GM19438 (cell line): ENCODE measurements at regions not wholly inside any gene's neighbourhood (a gene's known extent, or its start where the extent isn't known, plus 50 kb on each side); places are given as distances from the start of the nearest gene placed in this dataset.

ENCODE experiments used
- ATAC-seq: cut with Tn5 transposase; IDR thresholded peaks from one replicate; pipeline ENCODE4 v1.9.1; 2021; ENCODE audit warnings: low read depth; ENCODE audit not compliant: unreplicated experiment

DNA sequence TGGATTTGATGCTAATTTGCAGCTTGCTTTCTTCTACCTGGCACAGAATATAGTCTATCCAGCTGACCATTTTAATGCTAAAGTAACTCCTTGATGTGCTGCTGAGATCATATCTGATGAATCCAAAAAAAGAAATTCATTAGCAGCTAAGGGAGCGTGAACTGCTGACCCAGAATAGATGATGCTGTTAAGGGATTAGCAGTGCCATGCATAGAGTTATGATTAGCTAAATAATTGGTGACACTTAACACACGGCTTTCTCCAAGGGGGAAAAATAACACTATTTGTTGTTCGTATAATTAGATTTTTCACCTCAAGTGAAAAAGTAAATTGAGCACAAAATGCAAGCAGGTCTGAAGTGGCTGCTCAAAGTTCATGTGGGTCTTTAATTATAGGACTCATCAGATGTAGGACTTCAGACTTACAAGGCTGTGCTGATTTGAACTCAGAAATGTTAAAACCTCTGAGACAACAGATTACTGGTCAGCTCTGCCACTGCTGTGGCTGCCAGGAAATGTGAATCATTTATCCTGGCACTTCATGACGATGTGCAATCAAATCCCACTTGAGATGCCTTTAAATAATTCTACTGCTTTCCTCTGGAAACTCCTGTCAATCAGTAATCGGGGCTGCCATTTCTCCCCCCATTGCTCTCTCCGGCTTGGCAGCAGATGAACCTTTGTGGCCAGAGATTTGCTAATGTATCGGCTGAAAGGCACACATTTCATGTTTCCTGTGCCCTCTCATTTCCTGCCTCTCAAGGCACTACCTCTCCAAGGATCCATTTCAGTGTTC lies 291.6 kb upstream of the C9orf72 start:
- ATAC-seq, result no peak

DNA sequence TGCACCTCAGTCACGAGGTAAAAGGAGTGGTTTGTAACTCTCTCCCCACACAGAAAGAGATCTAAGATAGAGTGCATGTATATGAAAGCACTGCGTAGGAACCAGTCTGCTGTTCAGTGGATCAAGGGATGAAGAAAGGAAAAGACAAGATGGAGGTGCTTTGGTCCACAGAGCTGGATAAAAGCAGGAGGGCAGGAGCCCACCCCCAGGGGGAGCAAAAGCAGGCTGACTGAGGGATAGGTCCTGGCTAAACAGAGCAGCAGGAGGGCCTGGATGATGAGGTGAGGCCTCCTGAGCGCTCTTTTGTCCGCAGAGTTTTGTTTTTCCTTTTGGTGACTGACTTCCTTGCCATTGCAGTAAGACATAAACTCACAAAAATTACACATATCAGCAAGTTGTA lies 293.5 kb upstream of the C9orf72 start:
- ATAC-seq, result no peak

DNA sequence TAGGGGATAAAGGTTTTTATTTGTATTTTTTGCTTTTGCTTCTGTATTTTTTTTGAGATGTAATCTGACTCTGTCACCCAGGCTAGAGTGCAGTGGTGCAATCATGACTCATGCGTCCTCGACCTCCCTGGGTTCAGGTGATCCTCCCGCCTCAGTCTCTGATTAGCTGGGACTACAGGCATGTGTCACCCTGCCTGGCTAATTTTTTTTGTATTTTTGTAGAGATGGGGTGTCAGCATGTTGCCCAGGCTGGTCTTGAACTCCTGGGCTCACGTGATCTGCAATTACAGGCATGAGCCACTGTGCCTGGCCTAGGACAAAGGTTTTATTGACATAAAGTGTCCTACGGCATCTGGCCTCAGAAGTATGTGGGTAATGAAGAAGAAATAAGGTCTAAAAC lies 297.1 kb upstream of the C9orf72 start:
- ATAC-seq, result no peak

DNA sequence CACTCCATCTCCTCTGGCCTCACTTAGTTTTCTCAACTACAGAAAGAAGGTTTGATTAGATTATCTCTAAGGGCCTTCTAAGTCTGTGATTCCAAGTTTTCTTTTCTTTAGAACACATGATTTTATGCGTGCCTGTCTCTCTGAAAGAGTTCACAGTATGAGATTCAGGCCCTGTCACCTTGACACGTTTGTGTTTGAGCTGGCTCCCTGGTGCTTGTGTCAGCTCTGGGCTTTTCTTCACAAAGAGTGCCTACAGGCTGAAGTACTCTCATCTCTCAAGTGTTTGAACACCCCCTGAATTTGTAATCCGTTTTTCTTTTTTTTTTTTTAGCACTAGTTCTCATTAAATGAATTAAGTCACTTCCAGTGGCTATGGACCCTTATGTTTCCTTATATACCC lies 306.9 kb upstream of the C9orf72 start:
- no peak for ATAC-seq

DNA sequence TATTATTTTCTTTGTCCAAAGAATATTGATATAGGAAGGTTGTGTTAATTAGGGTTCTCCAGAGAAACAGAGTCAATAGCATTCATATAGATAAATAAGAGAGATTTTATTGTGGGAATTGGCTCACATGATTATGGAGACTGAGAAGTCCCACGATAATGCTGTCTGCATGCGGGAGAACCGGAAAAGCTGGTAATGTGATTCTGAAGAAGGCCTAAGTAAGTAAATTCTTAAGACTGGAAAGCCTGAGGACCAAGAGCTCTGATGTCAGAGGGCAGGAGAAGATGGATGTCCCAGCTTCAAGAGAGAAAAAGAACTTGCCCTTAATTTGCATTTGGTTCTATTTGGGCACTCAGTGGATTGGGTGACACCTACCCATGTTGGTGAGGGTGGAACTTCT lies 307.4 kb upstream of the C9orf72 start:
- ATAC-seq, result no peak

DNA sequence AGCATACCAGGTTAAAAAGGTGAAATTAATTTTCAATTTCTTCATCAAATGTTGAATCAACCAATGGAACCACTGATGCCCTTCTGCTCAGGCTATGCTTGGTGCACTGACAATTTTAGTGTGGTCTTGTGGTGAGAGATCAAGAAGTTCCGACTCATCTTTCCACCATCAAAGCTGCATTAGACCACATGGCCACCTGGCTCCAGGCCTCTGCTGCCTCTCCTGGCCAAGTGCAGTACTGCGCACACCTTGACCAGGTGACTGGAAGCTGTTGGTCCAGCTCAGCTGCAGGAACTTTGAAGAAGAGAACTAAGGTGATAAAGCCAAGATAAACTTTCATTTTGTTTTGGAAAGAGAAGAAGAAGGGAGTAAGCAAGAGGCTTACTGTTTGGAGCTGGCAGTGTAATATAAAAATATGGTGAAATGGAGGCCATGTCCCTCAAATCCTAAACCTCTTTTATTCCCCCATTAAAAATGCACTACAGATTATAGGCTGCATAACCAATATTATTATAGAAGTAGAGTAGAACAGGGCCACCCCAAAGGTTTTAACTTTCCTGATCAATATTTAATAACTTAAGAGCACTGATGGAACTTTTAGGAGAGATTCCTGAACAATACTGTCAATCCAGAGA lies 315.5 kb upstream of the C9orf72 start:
- peak; percentile 98 for ATAC-seq

DNA sequence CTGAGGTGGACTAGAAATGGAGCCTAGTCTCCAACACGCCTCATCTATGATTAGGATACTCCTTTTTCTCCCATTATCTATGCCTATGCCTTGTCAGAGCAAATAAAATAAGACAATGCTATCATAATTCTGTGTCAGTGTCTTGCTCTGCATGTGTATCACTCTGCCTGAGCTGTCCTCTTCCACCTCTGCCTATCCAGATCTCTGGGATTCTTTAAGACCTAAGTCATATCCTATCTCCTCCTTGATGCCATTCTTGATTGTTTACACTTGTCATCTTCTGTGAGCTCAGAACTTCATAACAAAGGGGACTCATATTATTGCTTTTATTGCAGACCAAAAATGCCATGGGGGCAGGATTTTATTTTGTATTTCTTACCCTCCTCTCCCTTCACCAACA lies 351.2 kb upstream of the C9orf72 start:
- no peak for ATAC-seq

DNA sequence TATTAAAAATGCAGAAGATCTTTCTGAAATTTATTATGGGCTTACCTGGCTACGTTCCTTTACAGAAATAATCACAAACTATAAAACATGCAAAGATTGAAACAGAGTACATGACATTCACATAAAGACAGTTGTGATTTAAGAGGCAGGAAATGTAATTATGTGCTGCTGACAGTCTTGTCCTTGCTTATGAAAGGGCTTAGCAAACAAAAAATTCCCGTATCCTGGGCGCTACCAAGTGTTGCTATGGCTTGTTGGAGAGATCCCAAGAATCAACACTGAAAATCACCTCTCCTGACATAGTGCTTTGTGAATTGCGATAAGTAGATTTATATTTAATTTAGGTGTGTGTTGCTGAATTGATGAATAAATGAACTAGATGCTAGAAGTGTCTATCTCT lies 352.5 kb upstream of the C9orf72 start:
- no peak for ATAC-seq

DNA sequence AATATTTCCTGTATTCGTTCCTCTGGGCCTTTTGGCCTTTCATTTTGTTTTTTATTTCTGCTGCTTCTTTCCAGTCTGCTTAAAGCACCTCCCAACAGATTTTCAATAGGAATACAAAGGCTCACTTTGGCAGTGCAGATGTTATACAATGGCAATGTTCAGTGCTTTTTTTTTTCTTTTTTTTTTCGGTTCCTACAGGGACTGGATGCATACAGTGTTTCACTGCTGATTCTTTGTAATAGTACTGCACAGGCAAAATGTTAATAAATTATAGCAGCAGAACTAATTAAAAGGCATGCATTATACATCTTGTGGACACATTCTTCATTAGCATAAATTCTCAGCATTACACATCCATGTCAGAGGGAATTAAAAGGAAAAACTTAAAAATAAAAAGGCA lies 356.6 kb upstream of the C9orf72 start:
- ATAC-seq, result no peak

DNA sequence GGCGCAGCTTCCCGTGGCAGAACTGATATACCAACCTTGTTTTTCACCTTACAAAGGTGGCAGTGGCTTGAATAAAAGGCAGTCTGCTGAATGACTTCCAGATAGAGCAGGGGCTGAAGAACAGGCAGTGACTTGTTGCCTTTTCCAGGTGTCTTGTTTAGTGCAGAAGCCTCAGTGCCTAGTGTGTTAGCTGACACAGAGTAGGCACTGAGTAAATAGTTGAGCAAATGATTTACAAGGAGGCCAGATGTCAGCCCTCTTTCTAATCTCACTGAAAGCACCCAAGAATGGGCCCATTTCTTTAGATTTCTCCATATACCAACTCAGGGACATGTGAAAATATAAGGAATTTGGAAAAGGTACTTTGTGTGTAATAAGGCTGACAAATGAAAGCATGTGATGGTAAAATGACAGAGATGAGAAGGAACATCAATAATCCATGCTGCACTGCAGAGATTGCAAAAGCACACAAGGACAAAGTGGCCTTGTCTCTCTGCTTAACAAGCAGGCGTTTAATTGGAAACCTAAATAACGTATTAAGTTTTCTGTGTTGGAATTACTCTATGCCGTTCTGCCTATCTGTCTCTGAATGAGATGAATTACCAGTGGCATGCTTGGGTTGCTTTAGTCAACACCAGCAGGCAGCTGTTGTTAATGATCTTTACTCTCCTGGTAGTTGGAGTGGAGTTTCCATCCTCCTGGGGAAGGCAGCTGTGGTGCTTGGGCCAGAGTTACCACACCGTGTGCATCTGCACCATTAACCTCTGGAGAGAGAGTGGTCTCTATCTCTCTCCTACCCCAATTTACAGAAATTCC lies 360.1 kb upstream of the C9orf72 start:
- ATAC-seq, result no peak

DNA sequence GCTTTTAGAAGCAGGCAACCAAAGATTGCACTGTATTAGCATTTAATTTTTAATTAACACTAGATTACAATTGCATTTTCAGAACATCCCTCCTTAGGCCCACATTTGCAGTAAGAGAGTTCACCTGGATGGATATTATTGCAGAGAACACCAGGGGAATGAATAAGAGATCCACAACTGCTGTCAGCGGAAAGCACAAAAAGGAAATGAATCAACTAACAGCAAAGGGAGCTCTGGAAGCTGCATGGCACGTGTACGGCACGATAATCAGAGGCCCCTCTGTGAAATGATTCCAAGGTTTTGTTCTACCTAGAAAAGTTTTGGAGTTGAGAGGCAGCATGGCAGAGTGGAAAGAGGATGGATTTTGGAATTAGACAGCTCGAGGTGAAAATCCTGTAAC lies 361.2 kb upstream of the C9orf72 start:
- ATAC-seq, result no peak

DNA sequence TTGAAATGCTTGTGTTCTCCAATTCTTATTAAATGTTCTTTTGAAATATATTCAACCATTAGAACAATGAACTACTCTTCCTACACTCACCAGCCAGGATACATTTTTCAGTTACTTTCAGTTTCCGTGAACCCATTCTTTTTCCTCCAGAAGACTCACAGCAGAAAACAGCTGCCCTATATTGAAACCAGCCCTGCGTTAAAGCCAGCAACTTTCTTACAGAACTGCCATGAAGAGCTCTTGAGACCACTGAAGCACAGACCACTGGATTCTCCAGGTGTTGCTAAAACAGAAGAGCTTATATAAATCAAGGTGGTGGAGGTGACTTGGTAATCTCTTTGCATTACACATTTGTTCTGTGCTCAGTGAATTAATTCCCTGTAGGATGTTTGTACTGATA lies 365.9 kb upstream of the C9orf72 start:
- ATAC-seq, result no peak

DNA sequence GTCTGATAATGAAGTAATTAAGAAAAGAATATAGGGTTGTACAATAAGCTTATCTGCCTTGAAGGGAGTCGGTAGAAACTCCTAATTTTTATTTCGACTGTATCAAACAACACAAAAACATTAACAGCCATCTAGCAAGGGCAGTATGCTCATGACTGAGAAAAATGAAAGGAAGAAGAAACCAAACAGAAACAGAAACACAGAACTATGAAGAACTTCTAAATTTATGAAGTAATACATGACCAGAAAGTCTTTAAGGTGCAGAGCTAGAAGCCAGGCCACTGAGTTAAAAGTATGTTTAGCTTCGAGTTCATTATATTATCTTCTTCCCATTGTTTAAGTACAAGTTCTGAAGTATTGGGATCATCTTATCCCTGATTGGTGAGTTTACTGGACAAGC lies 367.3 kb upstream of the C9orf72 start:
- ATAC-seq, result no peak

DNA sequence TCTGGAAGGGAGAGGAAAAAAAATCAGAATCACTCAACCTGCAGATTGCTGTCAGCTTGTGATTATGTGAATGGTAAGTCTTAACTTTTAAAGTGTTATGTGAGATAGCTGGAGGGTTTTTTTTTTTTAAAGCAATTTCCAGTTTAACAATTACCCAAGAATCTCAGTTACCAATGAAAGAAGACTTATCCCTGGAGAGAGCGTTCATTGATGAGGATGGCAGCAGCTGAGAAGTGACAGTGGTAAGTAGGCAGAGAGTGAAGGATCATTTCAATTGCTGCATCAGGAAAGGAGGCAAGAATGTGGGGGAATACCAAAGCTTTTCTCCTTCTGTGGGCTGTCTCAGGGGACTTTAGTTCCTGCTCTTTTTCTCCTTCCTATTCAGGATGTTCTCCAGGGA lies 370.2 kb upstream of the C9orf72 start:
- no peak for ATAC-seq

DNA sequence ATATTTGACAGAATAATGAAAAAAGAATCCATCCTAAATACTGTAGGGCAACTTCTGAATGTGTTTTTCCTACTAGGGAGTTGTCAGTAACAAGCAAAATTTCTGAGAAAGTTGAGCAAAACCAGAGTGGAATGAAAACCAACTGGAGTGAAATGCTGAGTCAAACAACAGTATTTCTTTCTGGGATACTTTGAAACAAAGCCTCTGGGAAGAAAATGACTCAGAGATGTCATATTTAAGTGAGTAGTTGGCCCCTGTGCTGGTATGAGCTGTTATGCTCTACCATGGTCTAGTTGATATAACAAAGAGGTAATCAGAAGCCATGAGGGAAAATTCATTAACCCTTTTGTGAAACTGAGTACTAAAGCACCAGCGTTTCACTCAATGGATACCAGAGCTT lies 372.1 kb upstream of the C9orf72 start:
- ATAC-seq, result no peak

DNA sequence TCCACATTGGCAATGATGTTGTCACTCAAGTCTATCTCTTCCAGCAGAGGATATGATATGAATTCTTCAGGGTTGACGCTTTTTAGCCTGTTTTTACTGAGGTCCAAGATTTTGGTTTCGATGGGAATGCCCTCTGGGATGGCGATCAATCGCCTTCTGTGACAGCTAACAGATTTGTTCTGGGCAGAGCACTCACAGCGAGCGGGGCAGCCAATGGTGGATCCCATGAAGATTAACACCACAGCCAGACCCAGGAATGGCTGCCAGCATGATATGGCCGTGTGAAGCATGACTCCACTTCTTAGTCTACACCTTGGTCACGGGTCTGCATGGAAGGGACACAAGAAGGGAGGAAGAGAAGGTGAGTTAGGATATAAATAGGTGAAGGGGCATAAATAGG lies 377.1 kb upstream of the C9orf72 start:
- no peak for ATAC-seq

DNA sequence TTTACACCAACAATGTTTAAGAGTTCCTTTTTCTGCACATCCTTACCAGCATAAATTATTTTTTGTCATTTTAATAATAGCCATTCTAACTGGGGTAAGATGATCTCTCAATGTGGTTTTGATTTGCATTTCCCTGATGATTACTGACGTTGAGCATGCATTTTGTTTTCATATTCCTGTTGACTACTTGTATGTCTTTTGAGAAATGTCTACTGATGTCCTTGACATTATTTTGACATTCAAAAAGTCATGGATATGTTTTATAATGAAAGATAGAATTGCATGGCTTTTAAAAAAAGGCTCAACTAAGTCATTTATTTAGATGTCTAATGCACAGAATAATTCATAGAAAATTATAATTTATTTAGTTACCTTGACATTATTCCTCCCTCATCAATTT lies 381.6 kb upstream of the C9orf72 start:
- no peak for ATAC-seq

DNA sequence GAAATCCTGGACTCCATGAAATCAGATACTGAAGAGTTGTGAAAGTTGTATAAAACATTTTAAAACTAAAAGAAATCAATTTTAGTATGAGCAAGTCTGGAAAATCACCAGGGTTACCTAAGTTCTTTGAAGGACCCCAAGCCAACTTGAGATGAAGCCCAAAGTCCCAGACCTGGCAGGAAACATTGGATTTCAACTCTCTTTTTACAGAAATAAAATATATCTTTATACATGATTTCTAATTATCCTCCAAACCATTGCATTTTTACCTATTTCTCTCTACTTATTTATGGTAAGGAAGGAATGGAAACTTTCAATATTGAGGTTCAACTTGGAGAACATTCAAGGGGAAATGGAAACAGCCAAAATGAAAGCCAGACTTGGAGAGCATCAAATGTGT lies 390.6 kb upstream of the C9orf72 start:
- ATAC-seq, result no peak

DNA sequence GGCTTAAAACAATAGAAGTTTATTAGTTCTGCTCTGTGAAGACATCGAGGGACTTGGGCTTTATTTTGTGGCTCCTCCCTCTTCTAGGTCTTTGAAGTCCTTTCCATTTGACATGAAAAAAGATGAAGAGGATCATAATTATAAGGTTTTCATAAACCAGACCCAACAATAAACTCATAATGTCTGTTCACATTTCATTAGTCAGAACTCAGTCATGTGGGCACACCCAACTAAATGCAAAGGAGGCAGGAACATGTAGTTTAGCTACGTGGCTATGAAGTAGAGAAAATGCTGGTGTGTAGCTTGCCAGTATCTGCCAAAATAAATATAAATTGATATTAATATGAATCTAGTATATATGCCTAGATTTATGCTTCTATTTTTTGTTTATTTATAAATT lies 393.9 kb upstream of the C9orf72 start:
- no peak for ATAC-seq

DNA sequence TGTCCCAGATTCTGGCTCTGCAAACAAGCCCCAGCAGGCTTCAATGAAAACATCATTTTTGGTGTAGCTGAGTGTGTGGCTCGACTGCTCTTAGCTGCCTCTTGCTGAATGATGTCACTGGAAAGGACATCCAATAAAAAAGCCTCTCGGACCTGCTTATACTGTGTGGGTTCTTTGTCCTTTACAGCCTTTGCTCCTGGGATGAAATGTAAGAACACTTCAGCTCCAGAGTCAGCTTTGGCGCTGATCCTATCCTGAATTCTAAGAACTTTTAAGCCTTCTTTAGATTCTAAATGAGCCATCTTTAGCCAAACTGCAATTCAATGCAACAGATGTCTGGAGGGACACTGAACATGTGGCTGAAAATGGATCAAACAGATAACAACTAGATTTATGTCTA lies 404.6 kb upstream of the C9orf72 start:
- no peak for ATAC-seq

DNA sequence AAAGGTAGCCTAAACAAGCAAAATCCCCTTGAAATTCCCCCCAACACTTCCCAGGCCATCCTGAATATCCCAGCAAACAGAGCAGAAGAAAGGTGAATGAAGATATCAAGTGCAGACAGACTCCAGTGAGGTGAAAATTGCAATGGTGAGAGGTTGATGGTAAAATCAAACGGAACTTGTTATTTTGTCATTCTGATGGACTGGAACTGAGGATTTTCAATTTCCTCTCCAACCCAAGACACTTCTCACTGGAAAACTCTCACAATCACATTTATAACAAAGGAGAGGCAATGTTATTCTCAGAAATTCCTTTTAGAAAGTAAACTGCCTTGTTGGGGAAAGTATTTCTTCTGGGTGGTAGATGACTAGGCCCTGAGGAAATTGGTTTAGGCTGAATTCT lies 412.4 kb upstream of the C9orf72 start:
- ATAC-seq, result no peak

DNA sequence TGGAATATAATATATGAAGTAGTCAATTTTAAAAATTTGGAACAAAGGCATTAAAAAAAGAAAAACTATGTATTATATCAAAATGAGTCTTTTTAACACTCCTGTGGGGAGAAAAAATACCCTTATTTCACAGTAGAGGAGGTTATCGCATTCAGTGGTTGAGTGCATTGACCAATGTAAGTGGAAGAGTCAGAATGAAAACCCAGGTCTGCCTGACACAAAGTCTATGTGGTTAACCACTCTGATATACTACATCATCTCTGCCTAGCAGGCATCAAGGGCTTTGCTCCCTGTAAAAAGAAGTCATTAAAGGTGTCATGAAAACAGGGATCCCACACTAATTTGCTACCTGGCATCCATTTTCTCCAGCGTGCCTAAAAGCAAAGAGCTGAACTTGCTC lies 417.2 kb upstream of the C9orf72 start:
- ATAC-seq, result no peak
